Neural progenitor cell (in vitro differentiated cells): ENCODE measurements at regions not wholly inside any gene's neighbourhood (a gene's known extent, or its start where the extent isn't known, plus 50 kb on each side); places are given as distances from the start of the nearest gene placed in this dataset.

Experiments
- DNase-seq: peaks from one replicate; pipeline ENCODE4 v3.0.0-alpha.2; 2016; ENCODE audit warnings: low spot score
- H2AFZ ChIP-seq: fragments of 200-600 bp; sonication (generic); replicated peaks from 2 replicates; pipeline ENCODE4 v1.6.1; 2016; ENCODE audit warnings: antibody characterized with exemption
- H3F3A ChIP-seq: fragments of 200-600 bp; sonication (generic); 2 replicates; pipeline ENCODE4 v1.6.1; 2016; ENCODE audit warnings: antibody characterized with exemption, low read depth
- H3K27ac ChIP-seq: fragments of 200-600 bp; sonication (generic); 2 replicates; pipeline ENCODE4 v1.5.1; 2016; ENCODE audit warnings: mild to moderate bottlenecking
- H3K27me3 ChIP-seq: fragments of 200-600 bp; sonication (generic); 2 replicates; pipeline ENCODE4 v1.6.1; 2016; ENCODE audit warnings: mild to moderate bottlenecking, moderate library complexity
- H3K36me3 ChIP-seq: fragments of 200-600 bp; sonication (generic); 2 replicates; pipeline ENCODE4 v1.5.1; 2016
- H3K4me1 ChIP-seq: fragments of 200-600 bp; sonication (generic); 2 replicates; pipeline ENCODE4 v1.6.1; 2016; ENCODE audit warnings: mixed run types
- H3K4me2 ChIP-seq: fragments of 200-600 bp; sonication (generic); 2 replicates; pipeline ENCODE4 v1.6.1; 2016
- H3K4me3 ChIP-seq: fragments of 200-600 bp; sonication (generic); 2 replicates; pipeline ENCODE4 v1.5.1; 2016
- H3K79me2 ChIP-seq: fragments of 200-600 bp; sonication (generic); 2 replicates; pipeline ENCODE4 v1.6.1; 2016; ENCODE audit warnings: low read depth
- H3K9ac ChIP-seq: fragments of 200-600 bp; sonication (generic); 2 replicates; pipeline ENCODE4 v1.6.1; 2016
- H3K9me3 ChIP-seq: fragments of 200-600 bp; sonication (generic); 2 replicates; pipeline ENCODE4 v1.5.1; 2016; ENCODE audit warnings: low read depth
- H4K20me1 ChIP-seq: fragments of 200-600 bp; sonication (generic); 2 replicates; pipeline ENCODE4 v1.6.1; 2016; ENCODE audit warnings: low read depth
- H3K27ac Mint-ChIP-seq: 3 replicates; pipeline ENCODE4 v1.8.0; 2021; ENCODE audit warnings: mixed read lengths
- H3K27me3 Mint-ChIP-seq: 2 replicates; pipeline ENCODE4 v1.8.0; 2022; ENCODE audit warnings: low read depth, mild to moderate bottlenecking, inconsistent platforms, moderate library complexity, mixed read lengths; ENCODE audit not compliant: insufficient read depth
- H3K36me3 Mint-ChIP-seq: 3 replicates; pipeline ENCODE4 v1.8.0; 2021; ENCODE audit warnings: mixed read lengths
- H3K4me1 Mint-ChIP-seq: 3 replicates; pipeline ENCODE4 v1.8.0; 2021; ENCODE audit warnings: mixed read lengths
- H3K4me3 Mint-ChIP-seq: 3 replicates; pipeline ENCODE4 v1.8.0; 2021; ENCODE audit warnings: mild to moderate bottlenecking, moderate library complexity, mixed read lengths
- H3K9me3 Mint-ChIP-seq: 3 replicates; pipeline ENCODE4 v1.8.0; 2020; ENCODE audit warnings: mixed read lengths
- CTCF ChIP-seq: fragments of 200-600 bp; sonication (generic); IDR thresholded peaks from 2 replicates; pipeline ENCODE4 v1.5.1; 2017; ENCODE audit warnings: antibody characterized with exemption, mild to moderate bottlenecking
- EZH2 ChIP-seq: fragments of 200-600 bp; sonication (generic); IDR thresholded peaks from 2 replicates; pipeline ENCODE4 v1.6.1; 2017; ENCODE audit warnings: antibody characterized with exemption, mild to moderate bottlenecking, moderate library complexity
- EZH2phosphoT487 ChIP-seq: fragments of 200-600 bp; sonication (generic); IDR thresholded peaks from 2 replicates; pipeline ENCODE4 v1.6.1; 2017; ENCODE audit warnings: antibody characterized with exemption

GRCh38 chr1:90309806-90310205, 314.9 kb downstream of the ZNF326 start:
- no peak overlapping the region for H3K27ac ChIP-seq
- no peaks in the 10 kb centered on the region for H3K27me3 Mint-ChIP-seq
- H3K9ac ChIP-seq: no peak overlapping the region
- H3K4me3 Mint-ChIP-seq: no peak overlapping the region
- TF ChIP-seq EZH2phosphoT487 (no peak), EZH2 (no peak), CTCF (no peak)
- no peaks in the 10 kb centered on the region for H4K20me1 ChIP-seq
- no peaks in the 10 kb centered on the region for H3K27me3 ChIP-seq
- DNase-seq: no peak
- no peak overlapping the region for H2AFZ ChIP-seq
- H3K4me1 Mint-ChIP-seq: peaks cover 6% of the 10 kb centered on the region
- no peak overlapping the region for H3K4me3 ChIP-seq
- no peaks in the 10 kb centered on the region for H3K36me3 ChIP-seq
- H3K9me3 Mint-ChIP-seq: peaks cover 2% of the 10 kb centered on the region
- H3K4me1 ChIP-seq: no peaks in the 10 kb centered on the region
- no peak overlapping the region for H3K4me2 ChIP-seq
- H3K79me2 ChIP-seq: no peaks in the 10 kb centered on the region
- peaks cover 5% of the 10 kb centered on the region for H3K9me3 ChIP-seq
- H3F3A ChIP-seq: no peaks in the 10 kb centered on the region
- no peaks in the 10 kb centered on the region for H3K36me3 Mint-ChIP-seq
- H3K27ac Mint-ChIP-seq: no peak overlapping the region

GRCh38 chr1:90308421-90308820, 313.5 kb downstream of the ZNF326 start:
- no peak overlapping the region for H3K4me2 ChIP-seq
- DNase-seq: no peak
- no peak overlapping the region for H2AFZ ChIP-seq
- no peaks in the 10 kb centered on the region for H3F3A ChIP-seq
- no peak overlapping the region for H3K27ac ChIP-seq
- Mint-ChIP-seq H3K4me3 (no peak overlapping the region), H3K36me3 (no peaks in the 10 kb centered on the region), H3K27me3 (no peaks in the 10 kb centered on the region), H3K9me3 (peaks cover 2% of the 10 kb centered on the region), H3K4me1 (no peaks in the 10 kb centered on the region), H3K27ac (no peak overlapping the region)
- H3K36me3 ChIP-seq: no peaks in the 10 kb centered on the region
- H3K27me3 ChIP-seq: no peaks in the 10 kb centered on the region
- TF ChIP-seq EZH2: no peak
- H3K4me3 ChIP-seq: no peak overlapping the region
- H3K9me3 ChIP-seq: peaks cover 5% of the 10 kb centered on the region
- no peaks in the 10 kb centered on the region for H3K79me2 ChIP-seq
- H4K20me1 ChIP-seq: no peaks in the 10 kb centered on the region
- H3K4me1 ChIP-seq: no peaks in the 10 kb centered on the region
- H3K9ac ChIP-seq: no peak overlapping the region

- no peak overlapping the region for H2AFZ ChIP-seq
- no peaks in the 10 kb centered on the region for H3K4me1 ChIP-seq
- H3F3A ChIP-seq: no peaks in the 10 kb centered on the region
- no peaks in the 10 kb centered on the region for H3K4me1 Mint-ChIP-seq
- H3K4me3 Mint-ChIP-seq: no peak overlapping the region
- H3K27me3 ChIP-seq: no peaks in the 10 kb centered on the region
- peaks cover 2% of the 10 kb centered on the region for H3K9me3 Mint-ChIP-seq
- no peaks in the 10 kb centered on the region for H3K27me3 Mint-ChIP-seq
- DNase-seq: no peak
- no peak overlapping the region for H3K4me2 ChIP-seq
- no peak overlapping the region for H3K4me3 ChIP-seq
- H3K27ac Mint-ChIP-seq: no peak overlapping the region
- H3K27ac ChIP-seq: no peak overlapping the region
- H3K36me3 Mint-ChIP-seq: no peaks in the 10 kb centered on the region
- TF ChIP-seq CTCF (no peak), EZH2 (no peak), EZH2phosphoT487 (no peak)
- peaks cover 5% of the 10 kb centered on the region for H3K9me3 ChIP-seq
- H3K36me3 ChIP-seq: no peaks in the 10 kb centered on the region
- H4K20me1 ChIP-seq: no peaks in the 10 kb centered on the region
- no peaks in the 10 kb centered on the region for H3K79me2 ChIP-seq
- no peak overlapping the region for H3K9ac ChIP-seq
These were observed 310.7 kb downstream of the ZNF326 start for GRCh38 chr1:90305577-90305976.

- Histone ChIP-seq H3K79me2 (no peaks in the 10 kb centered on the region), H3K36me3 (no peaks in the 10 kb centered on the region), H3K4me3 (no peak overlapping the region), H4K20me1 (no peaks in the 10 kb centered on the region), H3K4me2 (no peak overlapping the region), H2AFZ (no peak overlapping the region), H3K27me3 (no peaks in the 10 kb centered on the region), H3F3A (no peaks in the 10 kb centered on the region), H3K9me3 (no peaks in the 10 kb centered on the region), H3K4me1 (no peaks in the 10 kb centered on the region), H3K27ac (no peak overlapping the region), H3K9ac (no peak overlapping the region)
- Mint-ChIP-seq H3K9me3 (no peaks in the 10 kb centered on the region), H3K4me1 (no peaks in the 10 kb centered on the region), H3K4me3 (no peak overlapping the region), H3K27me3 (peaks cover 2% of the 10 kb centered on the region), H3K27ac (no peak overlapping the region), H3K36me3 (no peaks in the 10 kb centered on the region)
- DNase-seq: no peak
- no peak for TF ChIP-seq EZH2
- no peak for TF ChIP-seq CTCF
- TF ChIP-seq EZH2phosphoT487: no peak
These were observed 301.4 kb downstream of the ZNF326 start for GRCh38 chr1:90296327-90296726.
